CD14-positive monocyte (primary cell): ENCODE measurements at regions not wholly inside any gene's neighbourhood (a gene's known extent, or its start where the extent isn't known, plus 50 kb on each side); places are given as distances from the start of the nearest gene placed in this dataset.

ENCODE experiments used
- DNase-seq, 3 donors: peaks; one replicate each; pipeline ENCODE4 v3.0.0-alpha.2; 2011 to 2022
- H2AFZ ChIP-seq: 2 replicates; pipeline ENCODE4 v1.6.0; 2012; ENCODE audit warnings: mild to moderate bottlenecking, low read depth, low read length, inconsistent platforms; ENCODE audit not compliant: insufficient read depth, poor library complexity, severe bottlenecking
- H3K27ac ChIP-seq, 2 donors: 1 replicate in 1 of 2; 2 replicates in 1 of 2; pipeline ENCODE4 v1.5.1; 2012 to 2013; ENCODE audit warnings: low read length in 2 of 2, control low read depth in 1 of 2, inconsistent platforms in 1 of 2, low read depth in 1 of 2, mild to moderate bottlenecking in 1 of 2
- H3K27me3 ChIP-seq, 2 donors: one replicate each; pipeline versions ENCODE4 v1.6.0 to v1.6.1; 2011 to 2013; ENCODE audit warnings: low read length in 2 of 2; ENCODE audit not compliant: control insufficient read depth in 2 of 2, insufficient read depth in 2 of 2
- H3K36me3 ChIP-seq, 2 donors: replicated peaks in 1 of 2; 1 replicate in 1 of 2; 2 replicates in 1 of 2; pipeline versions ENCODE4 v1.5.1 to v1.6.1; 2012 to 2013; ENCODE audit warnings: low read length in 2 of 2, control low read depth in 1 of 2, inconsistent platforms in 1 of 2, mild to moderate bottlenecking in 1 of 2; ENCODE audit not compliant: insufficient read depth in 2 of 2, control insufficient read depth in 1 of 2
- H3K4me1 ChIP-seq, 2 donors: 1 replicate in 1 of 2; 2 replicates in 1 of 2; pipeline versions ENCODE4 v1.5.1 to v1.6.1; 2012 to 2013; ENCODE audit warnings: low read length in 2 of 2, control low read depth in 1 of 2, inconsistent platforms in 1 of 2, mild to moderate bottlenecking in 1 of 2, moderate library complexity in 1 of 2; ENCODE audit not compliant: insufficient read depth in 2 of 2, control insufficient read depth in 1 of 2
- H3K4me2 ChIP-seq: replicated peaks from 2 replicates; pipeline ENCODE3; 2012; ENCODE audit warnings: low read length, moderate library complexity, mild to moderate bottlenecking; ENCODE audit not compliant: poor library complexity, severe bottlenecking; ENCODE audit errors: extremely low read depth
- H3K4me3 ChIP-seq, 3 experiments: fragments of 200-600 bp in 1 of 3; sonication (generic) in 1 of 3; replicated peaks in 1 of 3; 1 replicate in 2 of 3; 2 replicates in 1 of 3; pipeline ENCODE4 v1.5.1; 2011 to 2013; ENCODE audit warnings: low read length in 3 of 3, mild to moderate bottlenecking in 3 of 3, control low read depth in 2 of 3, low read depth in 2 of 3, inconsistent platforms in 1 of 3, moderate library complexity in 1 of 3
- H3K79me2 ChIP-seq: 2 replicates; pipeline ENCODE4 v1.6.0; 2012; ENCODE audit warnings: mild to moderate bottlenecking, control low read depth, inconsistent platforms, low read length, moderate library complexity; ENCODE audit not compliant: insufficient read depth
- H3K9ac ChIP-seq: 2 replicates; pipeline ENCODE4 v1.6.0; 2017; ENCODE audit warnings: low read length, mild to moderate bottlenecking; ENCODE audit not compliant: insufficient read depth, poor library complexity, severe bottlenecking
- H3K9me3 ChIP-seq, 2 donors: replicated peaks in 1 of 2; 1 replicate in 1 of 2; 2 replicates in 1 of 2; pipeline versions ENCODE4 v1.5.1 to v1.6.1; 2012 to 2013; ENCODE audit warnings: low read length in 2 of 2, control low read depth in 1 of 2; ENCODE audit not compliant: control insufficient read depth in 1 of 2, insufficient read depth in 1 of 2
- H4K20me1 ChIP-seq: 2 replicates; pipeline ENCODE4 v1.6.0; 2012; ENCODE audit warnings: mild to moderate bottlenecking, low read length, control low read depth, moderate library complexity; ENCODE audit not compliant: insufficient read depth
- H3K27ac Mint-ChIP-seq, 7 donors: one replicate each; pipeline ENCODE4 v1.8.0; 2020; ENCODE audit warnings: mild to moderate bottlenecking in 7 of 7, mixed read lengths in 7 of 7, moderate library complexity in 6 of 7, inconsistent platforms in 2 of 7
- H3K27me3 Mint-ChIP-seq, 3 donors: one replicate each; pipeline ENCODE4 v1.8.0; 2021 to 2022; ENCODE audit warnings: low read depth in 3 of 3, mild to moderate bottlenecking in 3 of 3, mixed read lengths in 3 of 3, moderate library complexity in 3 of 3, inconsistent platforms in 1 of 3
- H3K36me3 Mint-ChIP-seq, 2 donors: one replicate each; pipeline ENCODE4 v1.8.0; 2020; ENCODE audit warnings: mixed read lengths in 2 of 2, inconsistent platforms in 1 of 2, mild to moderate bottlenecking in 1 of 2
- H3K4me1 Mint-ChIP-seq: one replicate; pipeline ENCODE4 v1.8.0; 2020; ENCODE audit warnings: mild to moderate bottlenecking, mixed read lengths
- H3K4me3 Mint-ChIP-seq, 2 donors: one replicate each; pipeline ENCODE4 v1.8.0; 2020; ENCODE audit warnings: mild to moderate bottlenecking in 2 of 2, mixed read lengths in 2 of 2, moderate library complexity in 1 of 2
- H3K9me3 Mint-ChIP-seq, 7 donors: one replicate each; pipeline ENCODE4 v1.8.0; 2020 to 2022; ENCODE audit warnings: mixed read lengths in 7 of 7, mild to moderate bottlenecking in 6 of 7, moderate library complexity in 6 of 7, inconsistent platforms in 2 of 7
- CTCF ChIP-seq: fragments of 200-600 bp; IDR thresholded peaks from one replicate; pipeline ENCODE4 v1.8.0; 2022; ENCODE audit warnings: antibody characterized with exemption, mild to moderate bottlenecking
- WGBS: methylation state at CpG from one replicate; pipeline ENCODE4 v1.1.5; 2013; ENCODE audit warnings: missing lambda C conversion rate; ENCODE audit not compliant: insufficient coverage; 5-methylcytosine and 5-hydroxymethylcytosine counted together
- intact Hi-C, 2 donors: fragments of 100-400 bp; cut with micrococcal nuclease; formaldehyde crosslinking; loops; one replicate each; pipeline versions ENCODE4 v1.15.0 to v1.15.1; 2023

- no CpG with 5 or more reads among the region's 1 CpG for WGBS
- no peak overlapping the region for H3K4me2 ChIP-seq
- H3K4me3 Mint-ChIP-seq, result no peak overlapping the region
- no peaks in the 10 kb centered on the region for H3K36me3 ChIP-seq
- H3K36me3 Mint-ChIP-seq, result no peaks in the 10 kb centered on the region
- DNase-seq, result no peak
- H2AFZ ChIP-seq, result no peak overlapping the region
- peaks cover 22 to 25% of the 10 kb centered on the region in 2 donors for H3K9me3 ChIP-seq
- no peaks in the 10 kb centered on the region for H3K79me2 ChIP-seq
- no peaks in the 10 kb centered on the region for H3K4me1 ChIP-seq
- peaks cover 8 to 35% (median 26%) of the 10 kb centered on the region in 7 donors for H3K9me3 Mint-ChIP-seq
- no peaks in the 10 kb centered on the region for H3K4me1 Mint-ChIP-seq
- intact Hi-C loops, result no loop called here
- H3K27me3 Mint-ChIP-seq, result peaks cover 0 to 4% (median 2%) of the 10 kb centered on the region in 3 donors
- no peaks in the 10 kb centered on the region for H4K20me1 ChIP-seq
- no peak overlapping the region for H3K9ac ChIP-seq
- H3K27ac ChIP-seq, result no peak overlapping the region
- H3K27ac Mint-ChIP-seq, result no peak overlapping the region
- TF ChIP-seq CTCF, result no peak
- no peak overlapping the region for H3K4me3 ChIP-seq
- no peaks in the 10 kb centered on the region for H3K27me3 ChIP-seq
Observed at GRCh38 chr6:86869500-86869899, 67.8 kb upstream of the HTR1E start.

DNA sequence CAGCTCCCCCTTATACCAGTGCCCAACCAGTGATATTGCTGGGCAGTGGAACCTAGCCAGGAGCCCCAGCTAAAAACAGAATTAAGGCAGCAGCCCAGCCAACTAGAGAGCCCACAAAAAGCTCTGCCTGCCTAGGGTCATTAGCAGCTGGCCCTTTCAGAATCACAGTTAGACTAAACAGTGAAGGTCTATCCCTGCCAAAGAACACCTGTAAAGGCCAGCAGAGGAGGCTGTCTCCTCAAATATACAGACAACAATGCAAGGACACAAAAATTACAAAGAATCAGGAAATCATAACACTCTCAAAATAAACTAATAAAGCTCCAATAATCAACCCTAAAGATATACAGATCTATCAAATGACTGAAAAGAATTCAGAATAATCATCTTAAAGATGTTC is 77.8 kb upstream of the HTR1E start:
- Histone ChIP-seq H3K27me3 (no peaks in the 10 kb centered on the region), H3K27ac (no peak overlapping the region), H2AFZ (no peak overlapping the region), H3K9ac (no peak overlapping the region), H3K79me2 (no peaks in the 10 kb centered on the region), H3K4me1 (no peaks in the 10 kb centered on the region), H3K4me3 (no peak overlapping the region), H4K20me1 (no peaks in the 10 kb centered on the region), H3K36me3 (no peaks in the 10 kb centered on the region), H3K9me3 (no peaks in the 10 kb centered on the region), H3K4me2 (no peak overlapping the region)
- no peak overlapping the region for H3K4me3 Mint-ChIP-seq
- H3K27ac Mint-ChIP-seq, result no peak overlapping the region
- intact Hi-C loops, result no loop called here
- H3K36me3 Mint-ChIP-seq, result no peaks in the 10 kb centered on the region
- DNase-seq, result no peak
- TF ChIP-seq CTCF, result no peak
- H3K27me3 Mint-ChIP-seq, result peaks cover 0 to 2% (median 0%) of the 10 kb centered on the region in 3 donors
- H3K4me1 Mint-ChIP-seq, result no peaks in the 10 kb centered on the region
- H3K9me3 Mint-ChIP-seq, result peaks cover 0 to 2% (median 0%) of the 10 kb centered on the region in 7 donors
